Muscle layer of duodenum (tissue), 2 donors: ENCODE measurements at regions not wholly inside any gene's neighbourhood (a gene's known extent, or its start where the extent isn't known, plus 50 kb on each side); places are given as distances from the start of the nearest gene placed in this dataset.
"Not testable (repeated sequence)": the region's sequence is repeated elsewhere in the genome, so short reads cannot be mapped to it uniquely, and the experiment has no call there.

Experiments used
- H3K27ac ChIP-seq: one replicate; pipeline ENCODE4 v1.7.0; 2013; ENCODE audit warnings: mild to moderate bottlenecking, low read length
- H3K27me3 ChIP-seq: one replicate; pipeline ENCODE4 v1.7.0; 2013; ENCODE audit warnings: low read depth, mild to moderate bottlenecking, control low read depth, low read length
- H3K36me3 ChIP-seq, 2 donors: one replicate each; pipeline ENCODE4 v1.7.0; 2013; ENCODE audit warnings: low read length in 2 of 2, control low read depth in 1 of 2, mild to moderate bottlenecking in 1 of 2; ENCODE audit not compliant: insufficient read depth in 2 of 2, control insufficient read depth in 1 of 2
- H3K4me1 ChIP-seq, 2 donors: one replicate each; pipeline ENCODE4 v1.7.0; 2013; ENCODE audit warnings: low read length in 2 of 2, mild to moderate bottlenecking in 2 of 2, control low read depth in 1 of 2, moderate library complexity in 1 of 2; ENCODE audit not compliant: insufficient read depth in 2 of 2, control insufficient read depth in 1 of 2
- H3K4me3 ChIP-seq, 2 donors: one replicate each; pipeline ENCODE4 v1.7.0; 2013; ENCODE audit warnings: low read length in 2 of 2, low read depth in 1 of 2, mild to moderate bottlenecking in 1 of 2
- H3K9me3 ChIP-seq, 2 donors: one replicate each; pipeline ENCODE4 v1.7.0; 2013; ENCODE audit warnings: low read length in 2 of 2, control low read depth in 1 of 2, mild to moderate bottlenecking in 1 of 2; ENCODE audit not compliant: control insufficient read depth in 1 of 2
- donor health status: healthy.

GRCh38 chr10:117838500-117839498 is 207.9 kb downstream of the RAB11FIP2 start:
- H3K36me3 ChIP-seq, H3K4me3 ChIP-seq, H3K4me1 ChIP-seq, H3K27ac ChIP-seq, H3K27me3 ChIP-seq, H3K9me3 ChIP-seq: not testable (repeated sequence)

- not testable (repeated sequence) for H3K27me3 ChIP-seq, H3K4me1 ChIP-seq, H3K4me3 ChIP-seq, H3K27ac ChIP-seq, H3K9me3 ChIP-seq, H3K36me3 ChIP-seq
Observed at GRCh38 chr10:117856426-117856825, 190.3 kb downstream of the RAB11FIP2 start.

- no peak overlapping the region for H3K4me3 ChIP-seq
- no peaks in the 10 kb centered on the region for H3K27me3 ChIP-seq
- no peak overlapping the region for H3K27ac ChIP-seq
- H3K4me1 ChIP-seq, result no peaks in the 10 kb centered on the region
- no peaks in the 10 kb centered on the region for H3K36me3 ChIP-seq
- H3K9me3 ChIP-seq, result no peaks in the 10 kb centered on the region
Observed at GRCh38 chr10:117860135-117860534, 186.6 kb downstream of the RAB11FIP2 start.

GRCh38 chr10:117860823-117861222 is 185.9 kb downstream of the RAB11FIP2 start:
- Histone ChIP-seq H3K27me3 (no peaks in the 10 kb centered on the region), H3K4me1 (no peaks in the 10 kb centered on the region), H3K4me3 (no peak overlapping the region), H3K36me3 (no peaks in the 10 kb centered on the region), H3K27ac (no peak overlapping the region), H3K9me3 (no peaks in the 10 kb centered on the region)

- no peak overlapping the region for H3K4me3 ChIP-seq
- no peak overlapping the region for H3K27ac ChIP-seq
- no peaks in the 10 kb centered on the region for H3K27me3 ChIP-seq
- no peaks in the 10 kb centered on the region for H3K36me3 ChIP-seq
- H3K9me3 ChIP-seq, result no peaks in the 10 kb centered on the region
- H3K4me1 ChIP-seq, result no peaks in the 10 kb centered on the region
Observed at GRCh38 chr10:117861329-117861728, 185.4 kb downstream of the RAB11FIP2 start.

- Histone ChIP-seq H3K27me3 (no peaks in the 10 kb centered on the region), H3K4me3 (no peak overlapping the region), H3K4me1 (no peaks in the 10 kb centered on the region), H3K9me3 (no peaks in the 10 kb centered on the region), H3K27ac (no peak overlapping the region), H3K36me3 (no peaks in the 10 kb centered on the region)
Observed at GRCh38 chr10:117863771-117864170, 183.0 kb downstream of the RAB11FIP2 start.

- H3K9me3 ChIP-seq, result no peaks in the 10 kb centered on the region
- no peaks in the 10 kb centered on the region for H3K36me3 ChIP-seq
- no peaks in the 10 kb centered on the region for H3K27me3 ChIP-seq
- H3K4me1 ChIP-seq, result no peaks in the 10 kb centered on the region
- H3K27ac ChIP-seq, result no peak overlapping the region
- H3K4me3 ChIP-seq, result no peak overlapping the region
Observed at GRCh38 chr10:117865945-117866344, 180.8 kb downstream of the RAB11FIP2 start.

- no peak overlapping the region for H3K27ac ChIP-seq
- no peaks in the 10 kb centered on the region for H3K9me3 ChIP-seq
- H3K4me1 ChIP-seq, result no peaks in the 10 kb centered on the region
- H3K4me3 ChIP-seq, result no peak overlapping the region
- H3K27me3 ChIP-seq, result no peaks in the 10 kb centered on the region
- H3K36me3 ChIP-seq, result no peaks in the 10 kb centered on the region
Observed at GRCh38 chr10:117868151-117868550, 178.6 kb downstream of the RAB11FIP2 start.

- H3K4me1 ChIP-seq, result no peaks in the 10 kb centered on the region
- H3K4me3 ChIP-seq, result no peak overlapping the region
- no peaks in the 10 kb centered on the region for H3K27me3 ChIP-seq
- no peak overlapping the region for H3K27ac ChIP-seq
- H3K9me3 ChIP-seq, result no peaks in the 10 kb centered on the region
- no peaks in the 10 kb centered on the region for H3K36me3 ChIP-seq
Observed at GRCh38 chr10:117875793-117876192, 170.9 kb downstream of the RAB11FIP2 start.

GRCh38 chr10:117876210-117876609 is 170.5 kb downstream of the RAB11FIP2 start:
- Histone ChIP-seq H3K9me3 (no peaks in the 10 kb centered on the region), H3K36me3 (no peaks in the 10 kb centered on the region), H3K27me3 (no peaks in the 10 kb centered on the region), H3K27ac (no peak overlapping the region), H3K4me1 (no peaks in the 10 kb centered on the region), H3K4me3 (no peak overlapping the region)

- H3K4me1 ChIP-seq, result no peaks in the 10 kb centered on the region
- no peaks in the 10 kb centered on the region for H3K36me3 ChIP-seq
- H3K4me3 ChIP-seq, result no peak overlapping the region
- no peaks in the 10 kb centered on the region for H3K27me3 ChIP-seq
- no peaks in the 10 kb centered on the region for H3K9me3 ChIP-seq
- no peak overlapping the region for H3K27ac ChIP-seq
Observed at GRCh38 chr10:117878626-117879025, 168.1 kb downstream of the RAB11FIP2 start.

GRCh38 chr10:117884093-117884492 is 162.6 kb downstream of the RAB11FIP2 start:
- Histone ChIP-seq H3K9me3 (no peaks in the 10 kb centered on the region), H3K4me1 (no peaks in the 10 kb centered on the region), H3K36me3 (no peaks in the 10 kb centered on the region), H3K27me3 (no peaks in the 10 kb centered on the region), H3K4me3 (no peak overlapping the region), H3K27ac (no peak overlapping the region)
